Muscle of arm (tissue), 1 donor: ENCODE measurements at regions not wholly inside any gene's neighbourhood (a gene's known extent, or its start where the extent isn't known, plus 50 kb on each side); places are given as distances from the start of the nearest gene placed in this dataset.
"Not testable (repeated sequence)": the region's sequence is repeated elsewhere in the genome, so short reads cannot be mapped to it uniquely, and the experiment has no call there.

Source experiments
- DNase-seq: peaks from one replicate; pipeline ENCODE4 v3.0.0-alpha.2; 2013

- DNase-seq: not testable (repeated sequence)
Measured at GRCh38 chr3:130151555-130151954, 69.9 kb downstream of the ALG1L2 start.

DNA sequence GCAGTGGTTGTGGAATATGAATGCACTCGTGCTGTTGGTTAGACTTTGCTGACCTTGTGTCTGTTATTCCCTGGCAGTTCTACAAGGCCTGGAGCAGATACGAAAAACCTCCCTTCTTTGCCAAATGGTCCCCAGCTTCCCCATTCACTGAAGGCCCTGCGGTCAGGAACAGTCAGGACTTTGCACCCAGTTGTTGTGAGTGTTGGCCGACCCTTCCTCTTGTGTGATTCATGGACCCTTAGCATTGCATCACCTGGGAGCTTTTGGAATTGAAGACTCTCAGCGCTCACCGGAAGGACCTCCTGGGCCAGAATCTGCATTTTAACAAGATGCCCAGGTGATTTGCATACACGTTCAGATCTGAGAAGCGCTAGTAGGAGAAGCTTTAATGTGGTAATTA is 71.6 kb downstream of the ALG1L2 start:
- not testable (repeated sequence) for DNase-seq

DNA sequence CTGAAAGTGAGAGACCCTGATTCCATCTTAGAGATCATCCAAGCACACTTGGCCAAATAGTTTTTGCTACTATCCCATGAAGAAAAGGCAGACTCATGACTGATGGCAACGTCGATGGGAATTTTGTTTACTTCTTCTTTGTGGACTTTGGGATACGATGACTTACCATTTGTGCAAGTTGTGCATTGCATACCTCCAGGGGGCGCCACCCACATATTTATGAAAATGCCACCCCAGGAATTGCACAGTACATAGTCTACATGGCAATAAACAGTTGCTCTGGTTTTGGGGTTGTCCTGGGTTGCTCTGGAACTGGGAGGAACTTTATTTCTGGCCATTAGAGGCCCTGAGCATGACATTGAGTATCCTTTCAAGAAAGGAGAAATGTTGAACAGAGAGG is 73.8 kb downstream of the ALG1L2 start:
- not testable (repeated sequence) for DNase-seq

DNA sequence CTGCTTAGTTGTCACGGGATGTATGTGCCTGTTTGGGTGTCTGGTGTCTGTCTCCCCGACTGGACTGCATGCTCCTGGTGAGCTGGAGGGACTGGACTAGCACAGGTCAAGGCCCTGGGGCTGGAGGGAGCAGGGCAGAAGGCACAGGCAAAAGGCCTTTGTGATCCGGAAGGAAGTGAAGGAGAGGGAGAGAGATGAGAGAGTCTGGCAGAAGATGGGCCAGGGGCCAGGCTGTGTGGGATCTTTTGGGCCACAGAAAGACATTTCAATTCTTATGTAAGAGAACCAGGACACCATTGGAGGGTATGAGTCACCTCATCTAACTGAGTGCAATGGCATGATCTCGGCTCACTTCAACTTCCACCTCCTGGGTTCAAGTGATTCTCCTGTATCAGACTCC is 85.2 kb downstream of the ALG1L2 start:
- not testable (repeated sequence) for DNase-seq

GRCh38 chr3:130175195-130175594 is 93.6 kb downstream of the ALG1L2 start:
- not testable (repeated sequence) for DNase-seq

- not testable (repeated sequence) for DNase-seq
Measured at GRCh38 chr3:130176476-130177256, 95.0 kb downstream of the ALG1L2 start.

GRCh38 chr3:130178835-130179234 is 97.2 kb downstream of the ALG1L2 start:
- not testable (repeated sequence) for DNase-seq

GRCh38 chr3:130179353-130179970 is 97.8 kb downstream of the ALG1L2 start:
- peak; percentile 52 for DNase-seq

- DNase-seq: not testable (repeated sequence)
Measured at GRCh38 chr3:130182475-130182874, 100.8 kb downstream of the ALG1L2 start.

DNA sequence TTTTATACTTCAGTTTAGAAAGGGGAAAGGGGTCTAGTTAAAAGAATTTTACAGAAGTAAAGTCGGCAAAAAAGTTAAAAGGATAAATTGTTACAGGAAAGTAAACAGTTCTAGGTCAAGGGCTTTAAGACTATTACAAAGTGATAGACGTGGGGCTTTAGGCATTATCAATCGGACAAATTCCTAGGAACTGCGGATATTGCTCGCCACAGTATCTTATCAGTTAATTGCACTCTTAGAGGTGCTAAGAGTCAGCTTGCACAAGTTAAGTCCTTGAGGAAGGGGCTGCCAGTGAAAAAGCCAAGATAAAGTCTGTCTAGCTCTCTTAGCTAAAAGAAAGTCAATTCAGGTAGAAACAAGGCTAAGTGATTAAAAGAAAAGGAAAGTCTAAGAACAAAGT is 102.1 kb downstream of the ALG1L2 start:
- not testable (repeated sequence) for DNase-seq

DNA sequence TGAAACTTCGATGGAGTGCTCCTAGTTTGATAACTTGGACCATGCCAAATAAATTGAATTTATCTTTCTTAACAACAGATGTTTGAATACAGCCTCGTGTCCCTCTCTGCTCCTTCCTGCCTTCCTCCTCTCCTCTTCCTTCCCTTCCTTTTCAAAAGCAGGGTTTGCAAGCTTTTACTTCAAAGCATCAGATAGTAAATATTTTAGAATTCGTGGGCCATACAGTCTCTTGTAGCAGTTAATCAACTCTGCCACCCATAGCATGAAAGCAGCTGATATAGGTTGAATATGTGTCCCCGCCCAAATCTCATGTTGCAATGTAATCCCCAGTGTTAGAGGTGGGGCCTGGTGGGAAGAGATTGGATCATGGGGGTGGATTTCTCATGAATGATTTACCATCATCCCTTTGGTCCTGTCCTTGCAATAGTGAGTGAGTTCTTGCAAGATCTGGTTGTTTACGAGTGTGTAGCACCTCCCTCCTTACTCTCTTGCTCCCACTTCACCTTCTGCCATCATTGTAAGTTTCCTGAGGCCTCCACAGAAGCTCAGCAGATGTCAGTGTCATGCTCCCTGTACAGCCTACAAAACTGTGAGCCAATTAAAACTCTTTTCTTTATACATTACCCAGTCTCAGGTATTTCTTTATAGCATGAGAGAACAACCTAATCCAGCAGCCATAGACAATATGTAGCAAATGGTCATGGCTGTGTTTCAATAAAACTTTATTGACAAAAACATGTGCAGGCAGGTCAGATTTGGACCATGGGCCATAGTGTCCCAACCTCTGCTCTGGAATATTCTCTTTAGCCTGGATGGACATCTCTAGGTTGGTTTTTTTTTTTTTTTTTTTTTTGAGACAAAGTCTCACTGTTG is 102.8 kb downstream of the ALG1L2 start:
- not testable (repeated sequence) for DNase-seq

- DNase-seq: not testable (repeated sequence)
Measured at GRCh38 chr3:130201272-130201671, 119.6 kb downstream of the ALG1L2 start.

DNA sequence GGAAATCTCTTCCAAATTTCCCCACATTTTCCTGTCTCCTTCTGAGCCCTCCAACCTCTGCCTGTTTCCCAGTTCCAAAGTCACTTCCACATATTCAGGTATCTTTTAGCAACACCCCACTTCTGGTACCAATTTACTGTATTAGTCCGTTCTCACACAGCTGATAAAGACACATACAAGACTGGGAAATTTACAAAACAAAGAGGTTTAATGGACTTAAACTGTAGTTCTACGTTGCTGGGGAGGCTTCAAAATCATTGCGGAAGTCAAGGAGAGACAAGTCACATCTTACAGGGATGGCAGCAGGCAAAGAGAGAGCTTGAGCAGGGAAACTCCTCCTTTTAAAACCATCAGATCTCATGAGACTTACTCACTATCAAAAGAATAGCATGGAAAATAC is 122.0 kb downstream of the ALG1L2 start:
- not testable (repeated sequence) for DNase-seq

DNA sequence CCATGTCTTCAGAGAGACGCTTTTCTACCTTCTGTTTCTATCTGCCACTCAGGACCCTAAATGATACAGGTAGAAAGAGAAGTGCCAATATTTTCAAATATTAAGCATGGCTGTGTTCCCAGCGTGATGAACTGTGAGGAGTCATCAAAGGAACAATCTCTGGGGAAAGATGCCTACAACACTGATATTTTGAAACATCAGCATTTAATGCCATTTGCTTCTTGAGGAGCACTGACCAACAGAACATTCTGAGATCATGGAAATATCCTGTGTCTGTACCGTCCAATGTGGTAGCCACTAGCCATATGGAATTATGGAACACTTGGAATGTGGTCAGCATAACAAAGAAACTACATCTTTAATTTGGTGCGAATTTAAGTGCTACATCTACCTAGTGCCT is 117.9 kb upstream of the COL6A5 start:
- DNase-seq: no peak

- peak; percentile 35 for DNase-seq
Measured at GRCh38 chr3:130242850-130243569, 102.5 kb upstream of the COL6A5 start.

GRCh38 chr3:130243808-130244207 is 101.7 kb upstream of the COL6A5 start:
- no peak for DNase-seq

- no peak for DNase-seq
Measured at GRCh38 chr3:130250982-130251381, 94.5 kb upstream of the COL6A5 start.

DNA sequence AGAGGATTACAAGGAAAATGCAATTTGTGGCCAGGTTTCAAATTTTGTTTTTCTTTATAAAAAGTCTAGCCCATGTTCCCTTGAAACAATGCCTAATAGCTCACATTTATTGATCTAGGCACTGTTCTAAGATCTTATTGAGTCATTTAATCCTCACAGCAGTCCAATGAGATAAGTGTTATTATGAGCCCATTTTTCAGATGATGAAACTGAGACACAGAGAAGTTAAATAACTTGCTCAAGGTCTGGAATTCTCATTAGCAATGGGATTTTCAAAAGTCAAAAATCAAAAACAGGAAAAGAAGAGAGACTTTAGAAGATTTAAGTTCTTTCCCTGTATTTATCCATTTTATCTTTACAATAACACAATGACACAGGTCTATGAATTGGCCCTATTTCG is 90.0 kb upstream of the COL6A5 start:
- DNase-seq: no peak

DNA sequence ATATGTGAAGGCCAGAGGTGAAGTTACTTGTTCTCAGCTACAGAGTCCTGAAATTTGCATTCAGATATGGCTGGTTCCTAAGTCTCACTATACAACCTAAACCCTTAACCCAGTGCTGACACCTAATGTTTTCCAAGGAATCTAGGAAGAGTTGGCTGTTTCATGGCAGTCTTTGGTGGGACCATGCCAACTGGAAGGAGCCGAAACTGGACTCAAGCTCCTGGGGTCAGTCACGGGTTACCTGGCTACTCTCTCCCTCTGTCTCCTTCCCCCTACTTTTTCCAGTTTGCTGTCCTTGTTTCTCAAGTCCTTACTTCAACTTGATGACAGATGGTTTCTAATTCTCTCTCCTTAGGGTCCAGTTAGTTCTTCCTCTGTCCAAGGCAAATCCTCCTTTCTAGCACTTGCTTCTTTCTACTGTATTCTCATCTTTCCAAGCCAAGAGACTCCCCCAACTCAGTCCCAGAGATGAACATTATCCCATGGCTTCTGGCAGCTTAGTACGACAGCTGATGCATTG is 88.6 kb upstream of the COL6A5 start:
- DNase-seq: peak; percentile 79

GRCh38 chr3:130258532-130258952 is 86.9 kb upstream of the COL6A5 start:
- DNase-seq: peak; percentile 35

DNA sequence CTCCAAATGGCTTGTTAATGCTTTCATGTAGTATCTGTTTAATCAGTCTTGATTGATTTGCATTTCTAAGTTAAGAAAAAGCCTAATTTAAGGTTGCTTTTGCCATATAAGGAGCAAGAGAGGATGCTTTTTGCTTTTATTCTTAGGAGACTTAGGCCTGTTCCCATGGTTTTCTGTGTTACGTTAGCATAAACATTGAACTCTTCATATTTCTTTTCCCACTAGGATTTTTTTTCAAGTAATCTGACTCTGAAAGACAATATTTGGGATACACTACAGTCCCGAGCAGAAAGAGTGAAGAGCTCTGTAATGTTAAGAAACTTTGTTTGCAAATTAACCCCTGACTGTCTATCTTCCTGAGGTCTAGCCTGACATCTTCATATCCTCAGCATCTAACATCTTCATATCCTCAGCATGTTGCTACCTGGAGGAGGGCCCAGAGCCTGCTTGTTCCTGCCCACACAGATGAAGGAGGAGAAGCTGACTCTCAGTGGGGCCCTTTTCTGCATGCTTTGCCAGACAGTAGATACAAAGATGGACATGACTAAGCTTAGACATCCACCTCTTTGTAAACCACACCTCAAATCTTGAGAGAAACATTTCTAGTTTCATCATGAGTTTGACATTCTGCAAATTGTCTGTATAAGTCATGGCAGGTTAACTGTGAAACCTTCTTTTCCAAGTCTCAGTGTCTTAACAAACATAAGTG is 86.2 kb upstream of the COL6A5 start:
- peak; percentile 78 for DNase-seq
